ENCODE measurements at regions not wholly inside any gene's neighbourhood (a gene's known extent, or its start where the extent isn't known, plus 50 kb on each side); places are given as distances from the start of the nearest gene placed in this dataset.

DNA sequence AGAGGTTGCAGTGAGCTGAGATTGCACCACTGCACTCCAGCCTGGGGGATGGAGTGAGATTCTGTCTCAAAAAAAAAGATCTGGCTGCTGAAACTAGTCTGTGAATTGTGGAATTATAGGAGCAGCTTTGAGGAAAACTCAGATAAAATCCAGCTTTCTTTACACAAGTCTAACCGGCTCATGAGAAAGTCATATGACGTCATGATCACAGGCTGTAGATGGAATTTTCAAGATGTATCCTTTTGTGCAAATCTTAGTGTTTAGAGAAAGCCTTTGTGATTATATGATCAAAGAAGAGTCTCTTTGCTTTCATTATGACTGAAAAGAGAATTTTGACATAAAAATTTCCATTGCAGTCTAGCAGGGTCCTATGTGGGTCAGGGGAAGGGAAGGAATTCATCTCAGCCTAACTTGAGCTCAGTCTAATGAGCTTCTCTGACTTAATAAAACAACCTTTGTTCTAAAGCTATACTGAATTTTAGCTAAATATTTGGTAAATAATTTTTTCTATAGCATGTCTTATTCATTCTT is 90.2 kb upstream of the NCK2 start (continued):
- TF ChIP-seq ZMAT4 (CRISPR knock-in tag; IDR thresholded peaks at IDR 0.05) (no peak), FOXP1 (CRISPR knock-in tag; IDR thresholded peaks at IDR 0.05; ENCODE audit: borderline replicate concordance) (no peak), TEAD1 (CRISPR knock-in tag; IDR thresholded peaks at IDR 0.05) (no peak)

GRCh38 chr2:105653302-105653701 is 91.4 kb upstream of the NCK2 start:
- Mint-ChIP-seq H3K27me3 (ENCODE audit: low read depth) (no peaks in the 10 kb centered on the region; the same call in 1 of the 2 replicates), H3K27ac (no peak overlapping the region), H3K36me3 (peaks cover 16% of the 10 kb centered on the region), H3K4me1 (peaks cover 21% of the 10 kb centered on the region), H3K4me3 (no peak overlapping the region), H3K9me3 (peaks cover 22% of the 10 kb centered on the region)
- no peak for ATAC-seq
- no peak for DNase-seq (ENCODE audit: low spot score)
- CTCF ChIA-PET: no interaction called here
- no peak for TF ChIP-seq PRRX2 (CRISPR knock-in tag; IDR thresholded peaks at IDR 0.05)
- POLR2A ChIA-PET: no interaction called here

GRCh38 chr2:105652014-105652796 is 92.5 kb upstream of the NCK2 start:
- ATAC-seq: peak; percentile 97
- peaks cover 27% of the 10 kb centered on the region for H3K4me1 Mint-ChIP-seq
- ChIA-PET CTCF (interaction anchor here (1.2 kb wide), 1 partner anchor 76 kb away, joined by 3 read pairs; no protein-coding TSS in a partner anchor), POLR2A (no interaction called here)
- no peak for DNase-seq (ENCODE audit: low spot score)
- peaks cover 16% of the 10 kb centered on the region for H3K36me3 Mint-ChIP-seq
- H3K9me3 Mint-ChIP-seq: peaks cover 22% of the 10 kb centered on the region
- H3K4me3 Mint-ChIP-seq: no peak overlapping the region
- no peaks in the 10 kb centered on the region; the same call in 1 of the 2 replicates for H3K27me3 Mint-ChIP-seq (ENCODE audit: low read depth)
- peak overlapping the region; percentile 75 for H3K27ac Mint-ChIP-seq
- TF ChIP-seq, protein P1, sequence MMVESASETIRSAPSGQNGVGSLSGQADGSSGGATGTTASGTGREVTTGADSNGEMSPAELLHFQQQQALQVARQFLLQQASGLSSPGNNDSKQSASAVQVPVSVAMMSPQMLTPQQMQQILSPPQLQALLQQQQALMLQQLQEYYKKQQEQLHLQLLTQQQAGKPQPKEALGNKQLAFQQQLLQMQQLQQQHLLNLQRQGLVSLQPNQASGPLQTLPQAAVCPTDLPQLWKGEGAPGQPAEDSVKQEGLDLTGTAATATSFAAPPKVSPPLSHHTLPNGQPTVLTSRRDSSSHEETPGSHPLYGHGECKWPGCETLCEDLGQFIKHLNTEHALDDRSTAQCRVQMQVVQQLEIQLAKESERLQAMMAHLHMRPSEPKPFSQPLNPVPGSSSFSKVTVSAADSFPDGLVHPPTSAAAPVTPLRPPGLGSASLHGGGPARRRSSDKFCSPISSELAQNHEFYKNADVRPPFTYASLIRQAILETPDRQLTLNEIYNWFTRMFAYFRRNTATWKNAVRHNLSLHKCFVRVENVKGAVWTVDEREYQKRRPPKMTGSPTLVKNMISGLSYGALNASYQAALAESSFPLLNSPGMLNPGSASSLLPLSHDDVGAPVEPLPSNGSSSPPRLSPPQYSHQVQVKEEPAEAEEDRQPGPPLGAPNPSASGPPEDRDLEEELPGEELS (CRISPR knock-in tag; IDR thresholded peaks at IDR 0.05): peak; percentile 52; the same call in 1 of the 2 replicates
- TF ChIP-seq, protein P2, sequence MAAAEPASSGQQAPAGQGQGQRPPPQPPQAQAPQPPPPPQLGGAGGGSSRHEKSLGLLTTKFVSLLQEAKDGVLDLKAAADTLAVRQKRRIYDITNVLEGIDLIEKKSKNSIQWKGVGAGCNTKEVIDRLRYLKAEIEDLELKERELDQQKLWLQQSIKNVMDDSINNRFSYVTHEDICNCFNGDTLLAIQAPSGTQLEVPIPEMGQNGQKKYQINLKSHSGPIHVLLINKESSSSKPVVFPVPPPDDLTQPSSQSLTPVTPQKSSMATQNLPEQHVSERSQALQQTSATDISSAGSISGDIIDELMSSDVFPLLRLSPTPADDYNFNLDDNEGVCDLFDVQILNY (CRISPR knock-in tag; IDR thresholded peaks at IDR 0.05): no peak
- TF ChIP-seq SP1 (CRISPR knock-in tag; conservative IDR thresholded peaks at IDR 0.05): 0 out of 2 replicates have a peak, but pooled peaks have one; percentile 24

- DNase-seq (ENCODE audit: low spot score) (no peak), ATAC-seq (no peak)
- ChIA-PET CTCF (interaction anchor here (1.4 kb wide), 1 partner anchor 73 kb away, joined by 3 read pairs; no protein-coding TSS in a partner anchor), POLR2A (no interaction called here)
- H3K4me3 Mint-ChIP-seq: no peak overlapping the region
- H3K4me1 Mint-ChIP-seq: peaks cover 47% of the 10 kb centered on the region
- H3K27ac Mint-ChIP-seq: no peak overlapping the region
- no peaks in the 10 kb centered on the region; the same call in 1 of the 2 replicates for H3K27me3 Mint-ChIP-seq (ENCODE audit: low read depth)
- H3K36me3 Mint-ChIP-seq: peaks cover 16% of the 10 kb centered on the region
- peaks cover 22% of the 10 kb centered on the region for H3K9me3 Mint-ChIP-seq
- TF ChIP-seq, protein P3, sequence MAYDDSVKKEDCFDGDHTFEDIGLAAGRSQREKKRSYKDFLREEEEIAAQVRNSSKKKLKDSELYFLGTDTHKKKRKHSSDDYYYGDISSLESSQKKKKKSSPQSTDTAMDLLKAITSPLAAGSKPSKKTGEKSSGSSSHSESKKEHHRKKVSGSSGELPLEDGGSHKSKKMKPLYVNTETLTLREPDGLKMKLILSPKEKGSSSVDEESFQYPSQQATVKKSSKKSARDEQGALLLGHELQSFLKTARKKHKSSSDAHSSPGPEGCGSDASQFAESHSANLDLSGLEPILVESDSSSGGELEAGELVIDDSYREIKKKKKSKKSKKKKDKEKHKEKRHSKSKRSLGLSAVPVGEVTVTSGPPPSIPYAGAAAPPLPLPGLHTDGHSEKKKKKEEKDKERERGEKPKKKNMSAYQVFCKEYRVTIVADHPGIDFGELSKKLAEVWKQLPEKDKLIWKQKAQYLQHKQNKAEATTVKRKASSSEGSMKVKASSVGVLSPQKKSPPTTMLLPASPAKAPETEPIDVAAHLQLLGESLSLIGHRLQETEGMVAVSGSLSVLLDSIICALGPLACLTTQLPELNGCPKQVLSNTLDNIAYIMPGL (CRISPR knock-in tag; IDR thresholded peaks at IDR 0.05): no peak
- TF ChIP-seq FOXJ3 (CRISPR knock-in tag; IDR thresholded peaks at IDR 0.05; ENCODE audit: borderline replicate concordance) (no peak), ZNF232 (CRISPR knock-in tag; IDR thresholded peaks at IDR 0.05) (no peak), NFATC4 (CRISPR knock-in tag; IDR thresholded peaks at IDR 0.05) (no peak), USF1 (CRISPR knock-in tag; IDR thresholded peaks at IDR 0.05) (no peak), NR3C1 (CRISPR knock-in tag; conservative IDR thresholded peaks at IDR 0.05; ENCODE audit: low read depth) (no peak)
- TF ChIP-seq, protein P1 (CRISPR knock-in tag; IDR thresholded peaks at IDR 0.05): no peak
- TF ChIP-seq, protein P4, sequence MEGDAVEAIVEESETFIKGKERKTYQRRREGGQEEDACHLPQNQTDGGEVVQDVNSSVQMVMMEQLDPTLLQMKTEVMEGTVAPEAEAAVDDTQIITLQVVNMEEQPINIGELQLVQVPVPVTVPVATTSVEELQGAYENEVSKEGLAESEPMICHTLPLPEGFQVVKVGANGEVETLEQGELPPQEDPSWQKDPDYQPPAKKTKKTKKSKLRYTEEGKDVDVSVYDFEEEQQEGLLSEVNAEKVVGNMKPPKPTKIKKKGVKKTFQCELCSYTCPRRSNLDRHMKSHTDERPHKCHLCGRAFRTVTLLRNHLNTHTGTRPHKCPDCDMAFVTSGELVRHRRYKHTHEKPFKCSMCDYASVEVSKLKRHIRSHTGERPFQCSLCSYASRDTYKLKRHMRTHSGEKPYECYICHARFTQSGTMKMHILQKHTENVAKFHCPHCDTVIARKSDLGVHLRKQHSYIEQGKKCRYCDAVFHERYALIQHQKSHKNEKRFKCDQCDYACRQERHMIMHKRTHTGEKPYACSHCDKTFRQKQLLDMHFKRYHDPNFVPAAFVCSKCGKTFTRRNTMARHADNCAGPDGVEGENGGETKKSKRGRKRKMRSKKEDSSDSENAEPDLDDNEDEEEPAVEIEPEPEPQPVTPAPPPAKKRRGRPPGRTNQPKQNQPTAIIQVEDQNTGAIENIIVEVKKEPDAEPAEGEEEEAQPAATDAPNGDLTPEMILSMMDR (IDR thresholded peaks at IDR 0.05): no peak
- TF ChIP-seq, protein P5, sequence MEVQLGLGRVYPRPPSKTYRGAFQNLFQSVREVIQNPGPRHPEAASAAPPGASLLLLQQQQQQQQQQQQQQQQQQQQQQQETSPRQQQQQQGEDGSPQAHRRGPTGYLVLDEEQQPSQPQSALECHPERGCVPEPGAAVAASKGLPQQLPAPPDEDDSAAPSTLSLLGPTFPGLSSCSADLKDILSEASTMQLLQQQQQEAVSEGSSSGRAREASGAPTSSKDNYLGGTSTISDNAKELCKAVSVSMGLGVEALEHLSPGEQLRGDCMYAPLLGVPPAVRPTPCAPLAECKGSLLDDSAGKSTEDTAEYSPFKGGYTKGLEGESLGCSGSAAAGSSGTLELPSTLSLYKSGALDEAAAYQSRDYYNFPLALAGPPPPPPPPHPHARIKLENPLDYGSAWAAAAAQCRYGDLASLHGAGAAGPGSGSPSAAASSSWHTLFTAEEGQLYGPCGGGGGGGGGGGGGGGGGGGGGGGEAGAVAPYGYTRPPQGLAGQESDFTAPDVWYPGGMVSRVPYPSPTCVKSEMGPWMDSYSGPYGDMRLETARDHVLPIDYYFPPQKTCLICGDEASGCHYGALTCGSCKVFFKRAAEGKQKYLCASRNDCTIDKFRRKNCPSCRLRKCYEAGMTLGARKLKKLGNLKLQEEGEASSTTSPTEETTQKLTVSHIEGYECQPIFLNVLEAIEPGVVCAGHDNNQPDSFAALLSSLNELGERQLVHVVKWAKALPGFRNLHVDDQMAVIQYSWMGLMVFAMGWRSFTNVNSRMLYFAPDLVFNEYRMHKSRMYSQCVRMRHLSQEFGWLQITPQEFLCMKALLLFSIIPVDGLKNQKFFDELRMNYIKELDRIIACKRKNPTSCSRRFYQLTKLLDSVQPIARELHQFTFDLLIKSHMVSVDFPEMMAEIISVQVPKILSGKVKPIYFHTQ (CRISPR knock-in tag; IDR thresholded peaks at IDR 0.05): no peak
Measured at GRCh38 chr2:105649534-105649933, 95.2 kb upstream of the NCK2 start.

All from WTC11 (cell line).